8988T (cell line): ENCODE measurements at regions not wholly inside any gene's neighbourhood (a gene's known extent, or its start where the extent isn't known, plus 50 kb on each side); places are given as distances from the start of the nearest gene placed in this dataset.

Experiments
- DNase-seq: peaks from one replicate; pipeline ENCODE4 v3.0.0; 2011

DNA sequence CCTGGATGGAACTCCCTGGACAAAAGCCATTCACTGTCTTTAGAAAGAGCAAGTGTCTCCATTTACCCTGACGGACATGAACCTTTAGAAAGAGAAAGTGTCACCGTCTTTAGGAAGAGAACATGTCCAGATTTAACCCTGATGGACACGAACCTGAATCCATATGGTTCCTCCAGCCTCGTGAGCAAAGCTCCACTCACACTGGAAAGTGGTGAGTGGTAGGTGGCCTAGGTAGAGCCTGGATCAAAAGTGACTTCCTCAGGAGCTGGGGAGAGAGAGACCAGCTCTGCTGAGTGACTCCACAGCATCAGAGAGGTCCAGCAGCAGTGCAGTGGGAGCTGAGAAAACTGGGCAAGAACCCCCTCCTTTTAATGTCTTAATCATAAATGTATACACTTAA is 59.8 kb upstream of the IRS2 start:
- DNase-seq, result no peak

DNA sequence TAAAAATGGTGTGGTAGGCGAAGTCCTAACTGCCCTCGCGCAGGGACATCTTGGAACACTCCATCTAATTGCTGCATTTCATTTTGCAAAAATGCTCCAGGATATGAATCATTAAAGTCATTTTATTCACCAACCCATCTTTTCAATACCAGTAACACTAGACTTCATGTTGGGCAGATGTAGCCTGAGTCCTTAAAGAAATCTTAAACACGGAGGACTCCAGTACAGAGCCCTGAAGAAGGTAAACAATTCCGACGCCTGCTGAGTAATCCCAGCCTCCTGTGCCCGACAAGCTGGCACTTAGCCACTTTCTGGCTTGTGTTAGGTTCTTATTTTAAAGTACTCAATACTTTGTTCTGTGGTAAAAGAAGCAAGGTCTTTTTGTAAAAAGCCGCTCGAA is 58.0 kb upstream of the IRS2 start:
- no peak for DNase-seq

DNA sequence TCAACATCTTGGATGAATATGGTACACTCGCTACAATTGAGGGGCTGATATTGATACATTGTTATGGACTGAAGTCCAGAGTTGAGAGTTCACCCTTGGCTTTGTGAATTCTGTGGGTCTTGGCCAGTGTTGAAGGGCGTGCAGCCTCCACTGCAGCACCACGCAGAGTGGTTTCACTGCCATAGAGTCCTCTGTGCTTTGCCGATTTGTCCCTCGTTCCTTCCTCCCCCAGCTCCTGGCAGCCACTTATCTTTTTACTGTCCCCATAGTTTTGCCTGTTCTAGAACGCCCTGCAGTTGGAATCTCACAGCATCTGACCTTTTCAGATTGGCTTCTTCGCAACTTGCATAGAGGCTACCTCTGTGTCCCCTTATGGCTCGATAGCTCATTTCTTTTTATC is 57.3 kb upstream of the IRS2 start:
- DNase-seq, result no peak

- no peak for DNase-seq
These were observed 56.0 kb upstream of the IRS2 start for GRCh38 chr13:109842212-109842920.

DNA sequence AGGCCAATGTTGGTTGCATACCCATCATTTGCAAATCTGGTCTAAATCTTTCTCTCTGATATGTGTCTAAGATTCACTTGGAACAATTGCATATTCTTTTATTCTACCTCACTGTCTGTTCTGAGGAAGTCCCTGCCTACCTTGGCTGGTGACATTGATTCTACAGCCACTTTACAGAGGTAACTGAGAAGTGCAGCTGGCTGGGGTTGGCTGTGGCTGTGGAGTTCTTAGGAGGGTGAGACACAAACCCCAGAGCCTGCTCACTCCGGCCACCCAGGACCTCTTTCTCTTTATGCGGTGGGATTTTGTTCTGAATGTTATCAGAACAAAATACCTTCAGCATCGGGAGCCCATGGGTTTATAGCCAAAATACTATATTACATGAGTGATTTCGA is 54.5 kb upstream of the IRS2 start:
- DNase-seq, result no peak

GRCh38 chr13:109840201-109840892 is 54.0 kb upstream of the IRS2 start:
- peak; percentile 37 for DNase-seq

- DNase-seq, result no peak
These were observed 50.5 kb upstream of the IRS2 start for GRCh38 chr13:109836629-109837607.
